MM.1S (cell line): ENCODE measurements at regions not wholly inside any gene's neighbourhood (a gene's known extent, or its start where the extent isn't known, plus 50 kb on each side); places are given as distances from the start of the nearest gene placed in this dataset.

Experiments
- DNase-seq: peaks from one replicate; pipeline ENCODE4 v3.0.0-alpha.2; 2015
- H2AFZ ChIP-seq: fragments of 300-600 bp; sonication (generic); 2 replicates; pipeline ENCODE4 v1.6.0; 2016; ENCODE audit warnings: antibody characterized with exemption, low read length
- H3F3A ChIP-seq: fragments of 300-600 bp; sonication (generic); 2 replicates; pipeline ENCODE4 v1.6.1; 2016; ENCODE audit warnings: mild to moderate bottlenecking, antibody characterized with exemption, low read length, moderate library complexity, mixed read lengths; ENCODE audit not compliant: insufficient read depth
- H3K27ac ChIP-seq: fragments of 300-600 bp; sonication (generic); 2 replicates; pipeline ENCODE4 v1.5.1; 2016; ENCODE audit warnings: mild to moderate bottlenecking, low read length
- H3K27me3 ChIP-seq: fragments of 300-600 bp; sonication (generic); replicated peaks from 2 replicates; pipeline ENCODE4 v1.6.0; 2016; ENCODE audit warnings: low read length; ENCODE audit not compliant: insufficient read depth
- H3K36me3 ChIP-seq: fragments of 300-600 bp; sonication (generic); replicated peaks from 2 replicates; pipeline ENCODE4 v1.6.1; 2016; ENCODE audit warnings: mild to moderate bottlenecking, low read length, mixed read lengths; ENCODE audit not compliant: insufficient read depth
- H3K4me1 ChIP-seq: fragments of 300-600 bp; sonication (generic); 2 replicates; pipeline ENCODE4 v1.6.1; 2016; ENCODE audit warnings: low read length, mixed read lengths
- H3K4me2 ChIP-seq: fragments of 300-600 bp; sonication (generic); 2 replicates; pipeline ENCODE4 v1.6.0; 2016; ENCODE audit warnings: low read depth, low read length
- H3K4me3 ChIP-seq: fragments of 300-600 bp; sonication (generic); 2 replicates; pipeline ENCODE4 v1.5.1; 2016; ENCODE audit warnings: low read length, mixed read lengths
- H3K79me2 ChIP-seq: fragments of 300-600 bp; sonication (generic); 2 replicates; pipeline ENCODE4 v1.6.1; 2016; ENCODE audit warnings: mixed run types, low read length, mixed read lengths
- H3K9ac ChIP-seq: fragments of 300-600 bp; sonication (generic); 2 replicates; pipeline ENCODE4 v1.6.1; 2016; ENCODE audit warnings: low read length, mixed read lengths
- H3K9me2 ChIP-seq: fragments of 300-600 bp; sonication (generic); replicated peaks from 2 replicates; pipeline ENCODE4 v1.6.1; 2016; ENCODE audit warnings: mild to moderate bottlenecking, low read length, mixed read lengths; ENCODE audit not compliant: insufficient read depth
- H3K9me3 ChIP-seq: fragments of 300-600 bp; sonication (generic); replicated peaks from 2 replicates; pipeline ENCODE4 v1.6.1; 2016; ENCODE audit warnings: mild to moderate bottlenecking, low read length, mixed read lengths; ENCODE audit not compliant: insufficient read depth
- H4K20me1 ChIP-seq: fragments of 300-600 bp; sonication (generic); 2 replicates; pipeline ENCODE4 v1.6.1; 2016; ENCODE audit warnings: mild to moderate bottlenecking, low read length, moderate library complexity, mixed read lengths; ENCODE audit not compliant: insufficient read depth
- EZH2 ChIP-seq: fragments of 300-600 bp; sonication (generic); optimal IDR thresholded peaks from 2 replicates; pipeline ENCODE3; 2017; ENCODE audit warnings: low read depth, mild to moderate bottlenecking, antibody characterized with exemption, low read length, mixed read lengths
- EZH2phosphoT487 ChIP-seq: fragments of 300-600 bp; sonication (generic); IDR thresholded peaks from 2 replicates; pipeline ENCODE4 v1.6.1; 2018; ENCODE audit warnings: antibody characterized with exemption, low read length
- TF ChIP-seq, protein P1 (sequence below): fragments of 300-600 bp; sonication (generic); IDR thresholded peaks from 2 replicates; pipeline ENCODE4 v1.5.1; 2016; ENCODE audit warnings: antibody characterized with exemption, low read length, mixed read lengths

GRCh38 chrX:4579480-4579879 is 866.0 kb upstream of the PRKX start:
- Histone ChIP-seq H3F3A (no peaks in the 10 kb centered on the region), H3K9me3 (no peaks in the 10 kb centered on the region), H3K4me1 (no peaks in the 10 kb centered on the region), H3K4me2 (no peak overlapping the region), H3K4me3 (no peak overlapping the region), H3K79me2 (no peaks in the 10 kb centered on the region), H3K9ac (no peak overlapping the region), H3K27me3 (no peaks in the 10 kb centered on the region), H3K9me2 (no peaks in the 10 kb centered on the region), H3K27ac (no peak overlapping the region), H2AFZ (no peak overlapping the region), H4K20me1 (no peaks in the 10 kb centered on the region), H3K36me3 (no peaks in the 10 kb centered on the region)
- TF ChIP-seq, protein P1, sequence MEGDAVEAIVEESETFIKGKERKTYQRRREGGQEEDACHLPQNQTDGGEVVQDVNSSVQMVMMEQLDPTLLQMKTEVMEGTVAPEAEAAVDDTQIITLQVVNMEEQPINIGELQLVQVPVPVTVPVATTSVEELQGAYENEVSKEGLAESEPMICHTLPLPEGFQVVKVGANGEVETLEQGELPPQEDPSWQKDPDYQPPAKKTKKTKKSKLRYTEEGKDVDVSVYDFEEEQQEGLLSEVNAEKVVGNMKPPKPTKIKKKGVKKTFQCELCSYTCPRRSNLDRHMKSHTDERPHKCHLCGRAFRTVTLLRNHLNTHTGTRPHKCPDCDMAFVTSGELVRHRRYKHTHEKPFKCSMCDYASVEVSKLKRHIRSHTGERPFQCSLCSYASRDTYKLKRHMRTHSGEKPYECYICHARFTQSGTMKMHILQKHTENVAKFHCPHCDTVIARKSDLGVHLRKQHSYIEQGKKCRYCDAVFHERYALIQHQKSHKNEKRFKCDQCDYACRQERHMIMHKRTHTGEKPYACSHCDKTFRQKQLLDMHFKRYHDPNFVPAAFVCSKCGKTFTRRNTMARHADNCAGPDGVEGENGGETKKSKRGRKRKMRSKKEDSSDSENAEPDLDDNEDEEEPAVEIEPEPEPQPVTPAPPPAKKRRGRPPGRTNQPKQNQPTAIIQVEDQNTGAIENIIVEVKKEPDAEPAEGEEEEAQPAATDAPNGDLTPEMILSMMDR, result no peak
- TF ChIP-seq EZH2phosphoT487 (no peak), EZH2 (no peak)
- DNase-seq, result no peak

- H3K4me1 ChIP-seq, result no peaks in the 10 kb centered on the region
- H3K9ac ChIP-seq, result no peak overlapping the region
- H3K4me3 ChIP-seq, result no peak overlapping the region
- no peaks in the 10 kb centered on the region for H3K9me3 ChIP-seq
- H3F3A ChIP-seq, result no peaks in the 10 kb centered on the region
- no peaks in the 10 kb centered on the region for H3K9me2 ChIP-seq
- H3K27me3 ChIP-seq, result no peaks in the 10 kb centered on the region
- no peak overlapping the region for H3K27ac ChIP-seq
- no peak for TF ChIP-seq EZH2phosphoT487
- H3K79me2 ChIP-seq, result no peaks in the 10 kb centered on the region
- no peaks in the 10 kb centered on the region for H4K20me1 ChIP-seq
- no peak overlapping the region for H2AFZ ChIP-seq
- no peak for DNase-seq
- H3K4me2 ChIP-seq, result no peak overlapping the region
- H3K36me3 ChIP-seq, result no peaks in the 10 kb centered on the region
Observed at GRCh38 chrX:4572691-4573090, 859.2 kb upstream of the PRKX start.

DNA sequence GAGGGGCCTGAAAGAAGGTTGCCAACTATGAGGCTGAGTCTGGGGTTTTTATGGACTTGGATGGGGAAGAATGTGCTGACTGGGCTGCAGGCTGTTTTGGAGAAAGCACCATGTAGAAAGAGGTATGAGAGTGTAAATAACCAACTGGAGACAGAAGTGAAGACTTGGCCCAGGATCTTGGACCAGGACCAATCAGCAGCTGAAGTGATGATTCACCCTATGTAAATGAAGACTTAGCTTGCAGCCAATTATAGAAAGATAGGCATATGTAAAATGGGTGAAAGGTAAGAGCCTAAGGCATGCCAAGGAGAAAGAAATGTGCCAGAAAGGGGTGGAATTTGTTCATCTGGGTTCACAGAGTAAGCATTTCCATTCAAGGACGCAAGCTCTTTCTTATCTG is 856.7 kb upstream of the PRKX start:
- Histone ChIP-seq H3K4me1 (no peaks in the 10 kb centered on the region), H3K27ac (no peak overlapping the region), H4K20me1 (no peaks in the 10 kb centered on the region), H3K27me3 (no peaks in the 10 kb centered on the region), H3K4me2 (no peak overlapping the region), H3F3A (no peaks in the 10 kb centered on the region), H3K79me2 (no peaks in the 10 kb centered on the region), H3K9me2 (no peaks in the 10 kb centered on the region), H3K9ac (no peak overlapping the region), H3K4me3 (no peak overlapping the region), H2AFZ (no peak overlapping the region), H3K9me3 (no peaks in the 10 kb centered on the region), H3K36me3 (no peaks in the 10 kb centered on the region)
- TF ChIP-seq EZH2, result no peak
- TF ChIP-seq, protein P1, result no peak
- no peak for TF ChIP-seq EZH2phosphoT487
- no peak for DNase-seq

DNA sequence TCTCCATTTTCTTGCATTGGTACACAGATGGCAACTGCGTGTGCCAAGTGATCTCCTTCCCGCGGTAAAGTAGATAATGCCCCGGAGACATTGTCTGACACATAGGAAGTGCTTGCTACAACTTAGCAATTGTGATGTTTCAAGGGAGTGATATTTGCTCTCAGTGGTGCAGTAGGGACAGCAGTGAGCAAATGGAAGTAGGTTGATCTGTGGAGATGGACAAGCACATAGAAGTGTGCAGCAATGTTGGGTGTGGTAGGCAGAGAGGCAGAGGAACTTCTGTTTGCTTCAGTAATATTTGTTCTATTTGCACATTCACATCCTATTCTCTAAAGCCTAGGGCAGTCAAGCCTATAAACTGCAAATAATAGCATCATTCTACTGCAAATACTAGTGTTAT is 846.7 kb upstream of the PRKX start:
- H3K36me3 ChIP-seq, result no peaks in the 10 kb centered on the region
- TF ChIP-seq EZH2 (no peak), EZH2phosphoT487 (no peak)
- TF ChIP-seq, protein P1, result no peak
- H3K27ac ChIP-seq, result no peak overlapping the region
- H3K4me2 ChIP-seq, result no peak overlapping the region
- no peak for DNase-seq
- no peak overlapping the region for H2AFZ ChIP-seq
- H3F3A ChIP-seq, result no peaks in the 10 kb centered on the region
- no peaks in the 10 kb centered on the region for H3K9me2 ChIP-seq
- H3K4me3 ChIP-seq, result no peak overlapping the region
- no peaks in the 10 kb centered on the region for H4K20me1 ChIP-seq
- H3K79me2 ChIP-seq, result no peaks in the 10 kb centered on the region
- H3K9me3 ChIP-seq, result no peaks in the 10 kb centered on the region
- H3K9ac ChIP-seq, result no peak overlapping the region
- H3K27me3 ChIP-seq, result no peaks in the 10 kb centered on the region
- no peaks in the 10 kb centered on the region for H3K4me1 ChIP-seq
